SKM-1 treated with dmso at 0.1 percent for 144 hours (cell line): ENCODE measurements at regions not wholly inside any gene's neighbourhood (a gene's known extent, or its start where the extent isn't known, plus 50 kb on each side); places are given as distances from the start of the nearest gene placed in this dataset.
"Not testable (repeated sequence)": the region's sequence is repeated elsewhere in the genome, so short reads cannot be mapped to it uniquely, and the experiment has no call there.

ENCODE experiments used
- DNase-seq: peaks from one replicate; lab custom pipeline; 2025; ENCODE audit not compliant: unreplicated experiment; lab: John Stamatoyannopoulos, UW

DNA sequence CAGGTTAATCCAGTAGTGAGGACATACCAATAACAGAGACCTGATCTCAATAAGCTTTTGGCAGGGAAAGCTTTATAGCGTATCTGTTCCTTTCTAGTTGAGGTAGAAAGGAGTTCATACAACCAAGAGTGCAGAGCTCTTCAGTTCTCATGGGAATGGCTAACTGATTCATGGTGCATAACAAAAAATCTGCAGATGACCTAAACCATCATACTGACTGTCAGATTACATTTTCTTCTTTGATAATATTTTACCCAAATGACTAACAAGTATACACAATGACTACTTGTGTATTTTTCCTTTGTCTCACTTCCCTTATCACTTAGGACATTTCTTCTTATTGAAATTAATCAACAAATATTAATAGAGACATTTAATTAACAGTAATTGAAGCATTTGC lies 140.0 kb upstream of the SERTAD2 start:
- DNase-seq = no peak

DNA sequence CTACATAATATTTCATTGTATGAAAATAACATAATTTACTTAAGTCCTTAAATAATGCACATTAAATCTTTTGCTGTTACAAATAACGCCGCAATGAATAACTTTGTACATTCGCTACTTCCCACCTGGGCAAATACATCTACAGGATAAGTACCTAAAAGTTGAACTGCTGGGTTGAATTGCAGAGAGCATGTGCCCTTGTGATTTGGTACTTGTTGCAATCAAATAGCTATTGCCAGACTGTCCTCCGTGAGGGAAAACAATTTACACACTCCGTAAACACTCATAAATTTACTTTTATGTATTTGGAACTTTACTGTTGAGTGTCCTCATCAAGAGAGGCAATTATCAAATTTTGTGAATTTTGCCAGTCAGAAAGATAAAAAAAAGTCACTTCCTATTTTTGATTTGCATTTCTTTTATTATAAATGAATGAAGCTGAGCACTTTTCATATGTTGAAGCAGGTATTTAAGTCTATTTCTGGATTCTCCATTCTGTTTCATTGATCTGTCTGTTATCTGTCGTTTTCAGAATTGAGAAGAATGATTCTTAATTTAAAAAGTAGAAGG lies 140.8 kb upstream of the SERTAD2 start:
- DNase-seq = no peak

GRCh38 chr2:64795024-64795592 lies 141.4 kb upstream of the SERTAD2 start:
- no peak for DNase-seq

DNA sequence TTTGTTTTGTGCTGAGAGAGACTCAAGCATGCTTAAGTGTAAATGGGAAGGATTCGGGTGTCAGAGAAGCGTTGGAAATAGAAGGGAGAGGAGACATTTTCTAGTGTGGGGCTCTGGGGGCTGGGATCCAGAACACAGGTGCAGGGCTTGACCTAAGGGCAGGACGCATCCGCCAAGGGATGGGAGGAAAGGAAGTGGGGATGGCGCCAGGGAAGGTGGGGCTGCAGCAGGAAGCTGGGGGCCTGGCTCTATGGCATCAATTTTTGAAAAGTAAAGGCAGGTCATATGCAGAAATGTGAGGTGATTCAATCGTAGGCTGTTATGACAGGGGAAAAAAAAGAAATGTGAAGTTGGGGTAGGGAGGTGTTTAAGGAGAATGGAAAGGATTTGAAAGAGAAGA lies 143.2 kb upstream of the SERTAD2 start:
- DNase-seq = no peak

DNA sequence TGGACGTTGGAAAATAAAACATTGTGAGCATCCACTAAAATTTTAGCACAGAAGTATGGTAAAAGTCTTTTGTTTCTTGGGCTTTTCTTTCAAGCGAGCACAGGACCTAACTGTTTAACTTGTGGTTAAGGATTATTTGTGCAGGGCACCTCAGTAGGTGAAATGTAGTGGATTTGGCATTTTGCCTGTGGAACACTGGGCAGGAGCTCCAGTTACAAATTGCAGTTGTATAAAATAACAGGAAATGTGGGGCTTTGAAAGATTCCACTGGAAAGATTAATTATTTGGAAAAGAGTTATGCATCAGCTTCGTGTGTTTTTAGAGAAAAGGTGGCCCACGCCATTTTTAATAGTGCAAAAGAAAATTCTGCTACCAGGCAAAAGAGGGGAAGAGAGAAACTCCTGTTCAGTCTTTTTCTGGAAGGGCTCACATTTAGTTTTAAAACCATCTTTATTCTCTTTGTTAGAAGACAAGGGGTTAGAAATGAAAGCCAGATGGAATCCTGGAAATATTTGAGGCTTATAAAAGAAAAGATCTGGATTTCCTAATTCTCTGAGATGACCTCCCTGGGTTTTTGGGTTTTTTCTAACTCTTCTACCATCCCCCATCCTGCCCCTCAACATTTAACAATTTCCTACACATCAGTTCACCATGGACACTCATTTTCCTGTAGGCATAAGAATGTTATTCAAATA lies 144.3 kb upstream of the SERTAD2 start:
- DNase-seq = no peak

DNA sequence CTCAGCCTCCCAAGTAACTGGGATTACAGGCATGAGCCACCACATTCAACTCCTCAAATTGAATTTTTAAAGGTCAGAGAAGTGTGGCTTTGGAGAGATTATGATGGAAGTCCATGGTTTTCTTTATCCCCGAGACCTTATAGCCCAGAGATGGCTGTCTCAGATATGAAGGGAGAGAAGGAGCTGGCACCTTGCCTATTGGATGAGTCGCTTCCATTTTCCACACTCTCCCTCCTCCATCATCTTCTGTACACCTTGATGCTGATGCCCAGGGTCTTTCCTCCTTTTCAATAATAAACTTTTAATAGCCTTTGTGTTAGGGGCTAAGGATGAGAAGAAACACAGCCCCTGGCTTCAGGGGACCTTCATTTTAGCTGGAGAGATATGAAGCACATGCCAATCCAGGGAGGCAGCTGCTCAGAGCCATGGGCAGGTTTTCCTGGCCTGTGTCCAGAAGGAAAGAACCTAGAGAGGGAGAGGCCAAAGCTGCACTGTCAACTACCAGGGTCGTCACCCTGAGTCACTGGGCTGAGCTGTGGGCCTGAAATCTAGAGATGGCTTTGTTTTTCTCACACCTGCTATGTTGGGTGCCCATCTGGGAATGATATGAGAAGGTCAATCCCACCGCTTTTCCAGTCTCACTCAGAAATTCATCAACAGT lies 146.0 kb upstream of the SERTAD2 start:
- no peak for DNase-seq

- no peak for DNase-seq
These were observed 150.1 kb upstream of the SERTAD2 start for GRCh38 chr2:64803776-64804175.

DNA sequence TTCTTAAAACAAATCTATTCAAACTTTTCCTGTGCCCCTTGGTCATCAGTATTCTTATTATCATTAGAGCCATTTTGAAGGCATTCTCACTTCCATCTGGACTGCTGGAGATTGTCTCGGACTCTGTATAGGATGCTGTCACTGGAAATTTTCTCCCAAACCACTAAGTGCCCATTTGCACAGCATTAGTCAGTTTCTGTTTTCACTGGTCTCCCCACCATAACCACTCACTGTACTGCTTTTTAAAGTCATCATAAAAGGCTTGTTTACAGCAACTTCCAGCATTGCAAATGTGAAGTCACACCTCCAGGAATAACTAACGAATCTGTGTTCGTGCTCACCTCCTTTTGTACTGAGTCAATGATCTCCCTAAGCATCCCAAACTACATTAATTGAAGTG lies 150.9 kb upstream of the SERTAD2 start:
- DNase-seq = no peak

GRCh38 chr2:64807417-64807816 lies 153.7 kb upstream of the SERTAD2 start:
- no peak for DNase-seq

- no peak for DNase-seq
These were observed 154.4 kb upstream of the SERTAD2 start for GRCh38 chr2:64808092-64808491.

DNA sequence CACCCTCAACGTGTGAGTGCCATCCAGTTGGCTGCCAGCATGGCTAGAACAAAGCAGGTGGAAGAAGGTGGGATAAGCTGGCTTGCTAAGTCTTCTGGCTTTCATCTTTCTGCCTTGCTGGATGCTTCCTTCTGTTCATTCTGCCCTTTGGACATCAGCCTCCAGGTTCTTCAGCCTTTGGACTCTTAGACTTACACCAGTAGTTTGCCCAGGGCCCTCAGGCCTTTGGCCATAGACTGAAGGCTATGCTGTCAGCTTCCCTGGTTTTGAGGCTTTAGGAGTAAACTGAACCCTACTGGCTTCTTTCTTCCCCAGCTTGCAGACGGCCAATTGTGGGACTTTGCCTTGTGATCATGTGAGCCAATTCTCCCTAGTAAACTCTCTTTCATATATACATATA lies 155.0 kb upstream of the SERTAD2 start:
- no peak for DNase-seq

DNA sequence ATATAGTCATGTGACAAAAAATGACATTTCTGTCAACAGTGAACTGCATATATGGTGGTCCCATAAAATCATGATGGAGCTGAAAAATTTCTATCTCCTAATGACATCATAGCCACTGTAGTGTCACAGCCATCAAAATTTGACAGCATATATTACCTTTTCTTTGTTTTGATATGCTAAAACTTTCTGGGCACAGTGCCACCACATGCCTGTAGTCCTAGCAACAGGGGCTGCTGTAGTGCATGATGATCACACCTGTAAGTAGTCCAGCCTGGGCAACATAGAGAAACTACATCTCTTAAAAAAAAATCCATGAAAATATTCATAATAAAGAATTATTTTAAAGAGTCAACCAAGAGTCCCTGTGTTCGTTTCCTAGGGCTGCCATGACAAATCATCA lies 155.5 kb upstream of the SERTAD2 start:
- no peak for DNase-seq

GRCh38 chr2:64812285-64812684 lies 158.6 kb upstream of the SERTAD2 start:
- DNase-seq = no peak

DNA sequence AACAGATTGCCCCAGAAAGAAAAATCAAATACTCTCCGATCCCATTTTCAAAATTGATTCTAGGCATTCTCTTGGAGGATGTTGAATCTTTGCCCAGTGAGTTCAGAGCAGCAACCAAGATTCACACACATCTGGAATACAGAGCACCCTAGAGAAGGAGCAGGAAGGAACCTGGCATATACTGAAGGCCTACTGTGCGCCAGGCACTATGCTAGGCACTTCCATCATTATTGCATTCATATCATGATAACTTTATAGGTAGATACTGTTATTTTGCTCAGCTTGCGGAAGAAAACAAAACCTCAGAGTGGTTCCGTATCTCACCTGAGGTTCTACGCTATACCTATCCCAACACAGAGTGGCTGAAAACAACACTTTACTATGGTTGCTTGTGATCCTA lies 160.3 kb upstream of the SERTAD2 start:
- DNase-seq = no peak

DNA sequence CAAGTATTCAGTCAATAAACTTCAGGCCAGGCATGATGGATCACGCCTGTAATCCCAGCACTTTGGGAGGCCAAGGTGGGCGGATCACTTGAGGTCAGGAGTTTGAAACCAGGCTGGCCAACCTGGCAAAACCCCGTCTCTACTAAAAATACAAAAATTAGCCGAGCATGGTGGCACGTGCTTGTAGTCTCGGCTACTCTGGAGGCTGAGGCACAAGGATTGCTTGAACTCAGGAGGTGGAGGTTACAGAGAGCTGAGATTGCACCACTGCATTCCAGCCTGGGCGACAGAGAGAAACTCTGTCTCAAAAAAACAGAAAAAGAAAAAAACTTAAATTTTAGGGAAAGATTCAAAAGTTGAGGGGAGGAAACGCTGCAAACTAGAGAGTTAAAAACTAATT lies 162.8 kb upstream of the SERTAD2 start:
- DNase-seq = not testable (repeated sequence)

- DNase-seq = no peak
These were observed 163.7 kb upstream of the SERTAD2 start for GRCh38 chr2:64817453-64817852.

- no peak for DNase-seq
These were observed 164.9 kb upstream of the SERTAD2 start for GRCh38 chr2:64818664-64819060.

- DNase-seq = no peak
These were observed 165.6 kb upstream of the SERTAD2 start for GRCh38 chr2:64819361-64819760.

DNA sequence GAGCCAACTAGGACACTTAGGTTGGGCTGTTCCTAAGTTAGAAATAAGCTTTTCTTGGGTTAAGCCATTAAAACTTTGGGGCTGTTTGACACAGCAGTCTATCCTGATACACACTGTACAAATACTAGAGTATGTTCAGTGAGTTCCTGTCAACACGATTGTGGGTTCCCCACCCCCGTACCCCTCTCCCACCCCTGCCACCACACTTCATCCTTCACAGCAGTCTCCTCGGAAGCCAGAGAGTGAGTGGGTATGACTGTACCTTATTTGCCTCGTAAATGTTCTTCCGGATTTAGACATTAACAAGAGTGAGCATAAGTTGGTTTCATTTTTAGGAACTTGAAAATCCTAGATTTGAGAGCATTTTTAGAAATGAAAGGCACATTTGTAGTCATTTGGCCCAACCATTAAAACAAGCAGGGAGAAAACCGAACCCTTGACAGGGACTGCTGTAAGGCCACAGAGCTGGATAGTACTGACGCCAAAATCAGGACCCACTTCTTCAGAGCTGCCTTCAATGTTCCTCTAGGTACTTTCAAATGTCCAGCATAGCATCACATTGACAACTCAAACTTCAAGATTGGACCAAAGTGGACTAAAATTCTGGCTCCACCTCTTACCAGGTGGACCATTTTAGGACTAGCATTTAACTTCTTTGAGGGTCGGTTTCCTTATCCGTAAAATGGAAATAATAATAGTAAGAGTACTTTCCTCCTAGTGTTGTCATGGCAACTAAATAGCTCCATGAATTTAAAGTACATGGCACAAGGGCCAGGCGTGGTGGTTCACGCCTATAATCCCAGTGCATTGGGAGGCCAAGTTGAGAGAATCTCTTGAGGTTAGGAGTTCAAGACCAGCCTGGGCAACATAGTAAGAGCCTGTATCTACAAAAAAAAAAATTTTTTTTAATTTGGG lies 166.3 kb upstream of the SERTAD2 start:
- DNase-seq = no peak

DNA sequence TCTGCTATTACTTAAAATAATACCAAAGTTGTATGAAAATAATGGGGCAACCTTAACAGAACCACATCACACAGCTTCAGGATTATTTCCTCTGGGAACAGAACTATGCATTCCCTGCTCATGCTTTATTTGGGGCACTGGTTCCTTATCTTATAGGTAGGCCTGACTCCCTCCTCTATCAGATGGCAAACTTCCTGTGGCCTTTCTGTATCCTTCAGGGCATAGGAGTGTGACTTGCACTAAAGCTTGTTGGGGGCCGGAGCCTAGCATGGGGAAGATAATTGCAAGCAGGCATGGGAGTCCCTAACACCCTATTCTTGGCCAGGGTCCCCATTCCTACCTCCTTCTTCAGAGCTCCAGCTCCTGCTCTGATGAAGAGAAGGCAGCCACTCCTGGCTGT lies 167.2 kb upstream of the SERTAD2 start:
- DNase-seq = no peak

DNA sequence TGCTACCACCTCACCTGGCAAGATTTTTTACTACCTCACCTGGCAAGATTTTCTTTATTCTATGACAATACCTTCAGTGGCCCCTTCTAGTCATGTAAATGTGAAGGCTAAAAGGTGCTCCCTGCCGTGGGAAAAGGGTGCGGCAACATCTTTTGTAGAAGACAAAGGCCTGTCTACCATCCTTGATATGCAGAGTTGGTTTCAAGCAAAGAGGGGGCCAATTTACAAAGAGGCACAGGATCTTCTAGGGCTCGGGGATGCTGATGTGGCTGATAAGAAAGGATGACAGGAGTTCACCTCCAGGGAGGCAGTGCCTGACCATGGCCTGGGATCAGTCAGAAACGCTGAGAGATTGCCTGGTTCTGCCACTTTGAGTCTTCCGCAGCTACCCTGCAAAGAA lies 165.4 kb upstream of the SLC1A4 start:
- DNase-seq = no peak
